C4-2B (cell line): ENCODE measurements at regions not wholly inside any gene's neighbourhood (a gene's known extent, or its start where the extent isn't known, plus 50 kb on each side); places are given as distances from the start of the nearest gene placed in this dataset.

Experiments used
- CTCF ChIP-seq: fragments of 450-650 bp; conservative IDR thresholded peaks from 2 replicates; pipeline ENCODE4 v1.5.1; 2017; ENCODE audit warnings: mild to moderate bottlenecking
- ZFX ChIP-seq: fragments of 450-650 bp; IDR thresholded peaks from 2 replicates; pipeline ENCODE4 v1.6.1; 2017

- TF ChIP-seq CTCF (no peak), ZFX (no peak)
Measured at GRCh38 chr3:76826861-76827260, 213.0 kb upstream of the ROBO2 start.
